Ishikawa (cell line): ENCODE measurements at regions not wholly inside any gene's neighbourhood (a gene's known extent, or its start where the extent isn't known, plus 50 kb on each side); places are given as distances from the start of the nearest gene placed in this dataset.

Experiments
- FOXM1 ChIP-seq: IDR thresholded peaks from 2 replicates; pipeline ENCODE4 v1.6.1; 2012; ENCODE audit warnings: low read depth, borderline replicate concordance
- TF ChIP-seq, protein P1 (sequence below): IDR thresholded peaks from 2 replicates; pipeline ENCODE4 v1.6.1; 2012; ENCODE audit warnings: low read depth, mild to moderate bottlenecking

DNA sequence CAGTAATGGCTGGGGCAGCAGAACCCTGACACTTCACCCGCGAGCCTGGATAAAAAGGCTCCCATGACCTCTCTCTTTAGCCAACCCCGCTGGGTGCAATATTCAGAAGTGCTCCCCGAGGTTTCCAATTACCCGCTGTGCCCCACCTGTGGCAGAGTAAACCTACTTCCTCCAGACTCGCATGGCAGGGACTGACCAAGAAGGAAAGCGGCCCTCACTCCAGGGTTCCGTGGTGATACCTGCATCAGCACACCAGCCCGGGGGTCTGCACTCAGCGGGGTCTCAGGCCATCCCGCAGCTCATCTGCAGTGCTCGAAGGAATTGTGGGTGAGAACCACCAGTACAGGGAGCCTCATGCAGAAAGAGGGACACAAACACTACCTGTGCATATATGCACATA lies 136.3 kb upstream of the FMN2 start:
- TF ChIP-seq FOXM1: no peak
- TF ChIP-seq, protein P1, sequence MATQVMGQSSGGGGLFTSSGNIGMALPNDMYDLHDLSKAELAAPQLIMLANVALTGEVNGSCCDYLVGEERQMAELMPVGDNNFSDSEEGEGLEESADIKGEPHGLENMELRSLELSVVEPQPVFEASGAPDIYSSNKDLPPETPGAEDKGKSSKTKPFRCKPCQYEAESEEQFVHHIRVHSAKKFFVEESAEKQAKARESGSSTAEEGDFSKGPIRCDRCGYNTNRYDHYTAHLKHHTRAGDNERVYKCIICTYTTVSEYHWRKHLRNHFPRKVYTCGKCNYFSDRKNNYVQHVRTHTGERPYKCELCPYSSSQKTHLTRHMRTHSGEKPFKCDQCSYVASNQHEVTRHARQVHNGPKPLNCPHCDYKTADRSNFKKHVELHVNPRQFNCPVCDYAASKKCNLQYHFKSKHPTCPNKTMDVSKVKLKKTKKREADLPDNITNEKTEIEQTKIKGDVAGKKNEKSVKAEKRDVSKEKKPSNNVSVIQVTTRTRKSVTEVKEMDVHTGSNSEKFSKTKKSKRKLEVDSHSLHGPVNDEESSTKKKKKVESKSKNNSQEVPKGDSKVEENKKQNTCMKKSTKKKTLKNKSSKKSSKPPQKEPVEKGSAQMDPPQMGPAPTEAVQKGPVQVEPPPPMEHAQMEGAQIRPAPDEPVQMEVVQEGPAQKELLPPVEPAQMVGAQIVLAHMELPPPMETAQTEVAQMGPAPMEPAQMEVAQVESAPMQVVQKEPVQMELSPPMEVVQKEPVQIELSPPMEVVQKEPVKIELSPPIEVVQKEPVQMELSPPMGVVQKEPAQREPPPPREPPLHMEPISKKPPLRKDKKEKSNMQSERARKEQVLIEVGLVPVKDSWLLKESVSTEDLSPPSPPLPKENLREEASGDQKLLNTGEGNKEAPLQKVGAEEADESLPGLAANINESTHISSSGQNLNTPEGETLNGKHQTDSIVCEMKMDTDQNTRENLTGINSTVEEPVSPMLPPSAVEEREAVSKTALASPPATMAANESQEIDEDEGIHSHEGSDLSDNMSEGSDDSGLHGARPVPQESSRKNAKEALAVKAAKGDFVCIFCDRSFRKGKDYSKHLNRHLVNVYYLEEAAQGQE: no peak
